Keratinocyte (primary cell): ENCODE measurements at regions not wholly inside any gene's neighbourhood (a gene's known extent, or its start where the extent isn't known, plus 50 kb on each side); places are given as distances from the start of the nearest gene placed in this dataset.

Experiments
- CTCF ChIP-seq, 3 experiments: IDR thresholded peaks in 1 of 3; conservative IDR thresholded peaks in 1 of 3; optimal IDR thresholded peaks in 1 of 3; 2 replicates in 2 of 3; 3 replicates in 1 of 3; pipeline versions ENCODE3 to v1.5.1; 2011; ENCODE audit warnings: low read length in 3 of 3, mild to moderate bottlenecking in 3 of 3, moderate library complexity in 2 of 3, control low read depth in 1 of 3, inconsistent platforms in 1 of 3; ENCODE audit not compliant: insufficient read depth in 2 of 3; ENCODE audit errors: extremely low read depth in 1 of 3
- EZH2 ChIP-seq: IDR thresholded peaks from one replicate; pipeline ENCODE4 v1.6.1; 2012; ENCODE audit warnings: inconsistent platforms, mild to moderate bottlenecking, low read length, moderate library complexity

GRCh38 chrX:95996294-95996693 lies 688.3 kb upstream of the DIAPH2 start:
- TF ChIP-seq EZH2 (no peak), CTCF (optimal IDR thresholded peaks at IDR 0.05 in 1 of 3, IDR thresholded peaks at IDR 0.05 in 1 of 3, conservative IDR thresholded peaks at IDR 0.05 in 1 of 3; ENCODE audit: extremely low read depth in 1 of 3, insufficient read depth in 2 of 3, low read length in 3 of 3) (no peak)
